ENCODE measurements at regions not wholly inside any gene's neighbourhood (a gene's known extent, or its start where the extent isn't known, plus 50 kb on each side); places are given as distances from the start of the nearest gene placed in this dataset.

GRCh38 chr3:164848923-164849322, 229.4 kb downstream of the SI start:
- H3K4me1 ChIP-seq (ENCODE audit: control insufficient read depth in 1 of 2, insufficient read depth in 2 of 2, low read length in 2 of 2): no peaks in the 10 kb centered on the region
- no peak overlapping the region for H3K4me3 ChIP-seq (replicated peaks in 1 of 2; ENCODE audit: low read depth in 1 of 2, low read length in 2 of 2)
- DNase-seq (ENCODE audit: low read depth, low spot score) (no peak), ATAC-seq (no peak)
- intact Hi-C loops (cut with micrococcal nuclease): no loop called here
- POLR2A ChIA-PET: no interaction called here
- no peaks in the 10 kb centered on the region for H3K27me3 ChIP-seq (ENCODE audit: insufficient read depth, low read length)
- CTCF ChIA-PET: no interaction called here
- RAD21 ChIA-PET (ENCODE audit: low non-redundant PET in 1 of 2, low total read pairs in 2 of 2, uncharacterized antibody in 2 of 2, unreplicated experiment in 2 of 2): no interaction called here
- no peaks in the 10 kb centered on the region for H4K20me1 ChIP-seq (ENCODE audit: insufficient read depth)
- no TSS peak for BruUV-seq (replicated peaks)
- no peaks in the 10 kb centered on the region for H3K9me3 ChIP-seq (ENCODE audit: control insufficient read depth in 1 of 2, insufficient read depth in 1 of 2, low read depth in 1 of 2, low read length in 2 of 2)
- no peaks in the 10 kb centered on the region for H3K79me2 ChIP-seq (ENCODE audit: insufficient read depth, low read length)
- TF ChIP-seq, protein P1, sequence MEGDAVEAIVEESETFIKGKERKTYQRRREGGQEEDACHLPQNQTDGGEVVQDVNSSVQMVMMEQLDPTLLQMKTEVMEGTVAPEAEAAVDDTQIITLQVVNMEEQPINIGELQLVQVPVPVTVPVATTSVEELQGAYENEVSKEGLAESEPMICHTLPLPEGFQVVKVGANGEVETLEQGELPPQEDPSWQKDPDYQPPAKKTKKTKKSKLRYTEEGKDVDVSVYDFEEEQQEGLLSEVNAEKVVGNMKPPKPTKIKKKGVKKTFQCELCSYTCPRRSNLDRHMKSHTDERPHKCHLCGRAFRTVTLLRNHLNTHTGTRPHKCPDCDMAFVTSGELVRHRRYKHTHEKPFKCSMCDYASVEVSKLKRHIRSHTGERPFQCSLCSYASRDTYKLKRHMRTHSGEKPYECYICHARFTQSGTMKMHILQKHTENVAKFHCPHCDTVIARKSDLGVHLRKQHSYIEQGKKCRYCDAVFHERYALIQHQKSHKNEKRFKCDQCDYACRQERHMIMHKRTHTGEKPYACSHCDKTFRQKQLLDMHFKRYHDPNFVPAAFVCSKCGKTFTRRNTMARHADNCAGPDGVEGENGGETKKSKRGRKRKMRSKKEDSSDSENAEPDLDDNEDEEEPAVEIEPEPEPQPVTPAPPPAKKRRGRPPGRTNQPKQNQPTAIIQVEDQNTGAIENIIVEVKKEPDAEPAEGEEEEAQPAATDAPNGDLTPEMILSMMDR (IDR thresholded peaks at IDR 0.05 in 2 of 3, conservative IDR thresholded peaks at IDR 0.05 in 1 of 3; ENCODE audit: borderline replicate concordance in 1 of 3, insufficient read depth in 1 of 3, low read depth in 2 of 3, low read length in 2 of 3): no peak
- TF ChIP-seq SRF (IDR thresholded peaks at IDR 0.05; ENCODE audit: low read depth) (no peak), SP1 (IDR thresholded peaks at IDR 0.05; ENCODE audit: low read depth) (no peak), ZNF274 (IDR thresholded peaks at IDR 0.05; ENCODE audit: low read depth, low read length) (no peak), EZH2 (IDR thresholded peaks at IDR 0.05) (no peak), POLR2A (IDR thresholded peaks at IDR 0.05; ENCODE audit: borderline replicate concordance, extremely low read depth, insufficient read depth, insufficient read length) (no peak), JUND (IDR thresholded peaks at IDR 0.05) (no peak), RAD21 (IDR thresholded peaks at IDR 0.05; ENCODE audit: low read depth) (no peak), ELF1 (IDR thresholded peaks at IDR 0.05; ENCODE audit: borderline replicate concordance, low read depth) (no peak), ZFX (IDR thresholded peaks at IDR 0.05) (no peak), EZH2phosphoT487 (IDR thresholded peaks at IDR 0.05; ENCODE audit: borderline replicate concordance) (no peak), TCF7L2 (IDR thresholded peaks at IDR 0.05; ENCODE audit: borderline replicate concordance, extremely low read depth, insufficient read depth, insufficient read length) (no peak), CBX3 (IDR thresholded peaks at IDR 0.05; ENCODE audit: low read depth) (no peak), ZBTB33 (IDR thresholded peaks at IDR 0.05; ENCODE audit: extremely low read depth, insufficient replicate concordance, low read length) (no peak), FOSL1 (IDR thresholded peaks at IDR 0.05; ENCODE audit: low read depth) (no peak), YY1 (IDR thresholded peaks at IDR 0.05; ENCODE audit: extremely low read depth, insufficient replicate concordance, low read depth, low read length) (no peak), MAX (IDR thresholded peaks at IDR 0.05) (no peak), SIN3A (IDR thresholded peaks at IDR 0.05; ENCODE audit: low read depth) (no peak), CEBPB (IDR thresholded peaks at IDR 0.05; ENCODE audit: low read depth) (no peak)
- TF ChIP-seq, protein P2, sequence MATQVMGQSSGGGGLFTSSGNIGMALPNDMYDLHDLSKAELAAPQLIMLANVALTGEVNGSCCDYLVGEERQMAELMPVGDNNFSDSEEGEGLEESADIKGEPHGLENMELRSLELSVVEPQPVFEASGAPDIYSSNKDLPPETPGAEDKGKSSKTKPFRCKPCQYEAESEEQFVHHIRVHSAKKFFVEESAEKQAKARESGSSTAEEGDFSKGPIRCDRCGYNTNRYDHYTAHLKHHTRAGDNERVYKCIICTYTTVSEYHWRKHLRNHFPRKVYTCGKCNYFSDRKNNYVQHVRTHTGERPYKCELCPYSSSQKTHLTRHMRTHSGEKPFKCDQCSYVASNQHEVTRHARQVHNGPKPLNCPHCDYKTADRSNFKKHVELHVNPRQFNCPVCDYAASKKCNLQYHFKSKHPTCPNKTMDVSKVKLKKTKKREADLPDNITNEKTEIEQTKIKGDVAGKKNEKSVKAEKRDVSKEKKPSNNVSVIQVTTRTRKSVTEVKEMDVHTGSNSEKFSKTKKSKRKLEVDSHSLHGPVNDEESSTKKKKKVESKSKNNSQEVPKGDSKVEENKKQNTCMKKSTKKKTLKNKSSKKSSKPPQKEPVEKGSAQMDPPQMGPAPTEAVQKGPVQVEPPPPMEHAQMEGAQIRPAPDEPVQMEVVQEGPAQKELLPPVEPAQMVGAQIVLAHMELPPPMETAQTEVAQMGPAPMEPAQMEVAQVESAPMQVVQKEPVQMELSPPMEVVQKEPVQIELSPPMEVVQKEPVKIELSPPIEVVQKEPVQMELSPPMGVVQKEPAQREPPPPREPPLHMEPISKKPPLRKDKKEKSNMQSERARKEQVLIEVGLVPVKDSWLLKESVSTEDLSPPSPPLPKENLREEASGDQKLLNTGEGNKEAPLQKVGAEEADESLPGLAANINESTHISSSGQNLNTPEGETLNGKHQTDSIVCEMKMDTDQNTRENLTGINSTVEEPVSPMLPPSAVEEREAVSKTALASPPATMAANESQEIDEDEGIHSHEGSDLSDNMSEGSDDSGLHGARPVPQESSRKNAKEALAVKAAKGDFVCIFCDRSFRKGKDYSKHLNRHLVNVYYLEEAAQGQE (IDR thresholded peaks at IDR 0.05; ENCODE audit: low read depth): no peak
- no peak overlapping the region for H3K27ac ChIP-seq (ENCODE audit: low read depth, low read length)
- no peaks in the 10 kb centered on the region for H3K36me3 ChIP-seq (ENCODE audit: control insufficient read depth in 1 of 2, insufficient read depth in 2 of 2, low read length in 2 of 2)
- H3K4me2 ChIP-seq (ENCODE audit: low read length): no peak overlapping the region
- no peak overlapping the region for H3K9ac ChIP-seq (ENCODE audit: low read length)
- H3K9me2 ChIP-seq (ENCODE audit: insufficient read depth): no peaks in the 10 kb centered on the region
- H2AFZ ChIP-seq (ENCODE audit: low read depth, low read length, poor library complexity, severe bottlenecking): no peak overlapping the region

Data from HCT116 (cell line).